Tibial nerve (tissue), 4 donors: ENCODE measurements at regions not wholly inside any gene's neighbourhood (a gene's known extent, or its start where the extent isn't known, plus 50 kb on each side); places are given as distances from the start of the nearest gene placed in this dataset.

ENCODE experiments used
- CTCF ChIP-seq, 5 experiments: fragments of 200-600 bp in 3 of 5; fragments of 450-650 bp in 2 of 5; sonication (generic) in 3 of 5; IDR thresholded peaks; one replicate each; pipeline ENCODE4 v1.5.1; 2016 to 2019; ENCODE audit warnings: antibody characterized with exemption in 5 of 5, mild to moderate bottlenecking in 3 of 5, moderate library complexity in 2 of 5
- EP300 ChIP-seq, 2 donors: sonication (generic); formaldehyde crosslinking; IDR thresholded peaks; one replicate each; pipeline ENCODE4 v1.6.1; 2017; ENCODE audit warnings: antibody characterized with exemption in 2 of 2, mild to moderate bottlenecking in 1 of 2

- TF ChIP-seq EP300 (IDR thresholded peaks at IDR 0.05): no peak
- TF ChIP-seq CTCF (IDR thresholded peaks at IDR 0.05): no peak
These were observed 336.3 kb downstream of the NYAP2 start for GRCh38 chr2:225735844-225736243.
